ENCODE measurements at regions not wholly inside any gene's neighbourhood (a gene's known extent, or its start where the extent isn't known, plus 50 kb on each side); places are given as distances from the start of the nearest gene placed in this dataset.

- ATAC-seq (replicated peaks; ENCODE audit: extremely low read depth, poor library complexity, severe bottlenecking) (no peak), DNase-seq (ENCODE audit: low spot score in 2 of 2) (no peak)
- no peaks in the 10 kb centered on the region for H3K9me3 Mint-ChIP-seq
- H3K36me3 Mint-ChIP-seq (ENCODE audit: insufficient read depth): no peaks in the 10 kb centered on the region
- H3K27ac Mint-ChIP-seq (ENCODE audit: low read depth): no peak overlapping the region
- H3K27me3 Mint-ChIP-seq: no peaks in the 10 kb centered on the region
- H3K4me3 Mint-ChIP-seq: no peak overlapping the region
- H3K4me1 Mint-ChIP-seq: no peaks in the 10 kb centered on the region
These were observed 250.9 kb upstream of the FMN2 start for GRCh38 chr1:239840790-239841189.

GRCh38 chr1:239841631-239842030, 250.1 kb upstream of the FMN2 start:
- Mint-ChIP-seq H3K4me3 (no peak overlapping the region), H3K27ac (ENCODE audit: low read depth) (no peak overlapping the region), H3K36me3 (ENCODE audit: insufficient read depth) (no peaks in the 10 kb centered on the region), H3K4me1 (no peaks in the 10 kb centered on the region), H3K27me3 (no peaks in the 10 kb centered on the region), H3K9me3 (no peaks in the 10 kb centered on the region)
- ATAC-seq (replicated peaks; ENCODE audit: extremely low read depth, poor library complexity, severe bottlenecking) (no peak), DNase-seq (ENCODE audit: low spot score in 2 of 2) (no peak)

- Mint-ChIP-seq H3K9me3 (no peaks in the 10 kb centered on the region), H3K4me1 (no peaks in the 10 kb centered on the region), H3K27me3 (no peaks in the 10 kb centered on the region), H3K36me3 (ENCODE audit: insufficient read depth) (no peaks in the 10 kb centered on the region), H3K4me3 (no peak overlapping the region), H3K27ac (ENCODE audit: low read depth) (no peak overlapping the region)
- DNase-seq (ENCODE audit: low spot score in 2 of 2): no peak
- no peak for ATAC-seq (replicated peaks; ENCODE audit: extremely low read depth, poor library complexity, severe bottlenecking)
These were observed 248.1 kb upstream of the FMN2 start for GRCh38 chr1:239843541-239843940.

GRCh38 chr1:239844833-239845232, 246.8 kb upstream of the FMN2 start:
- H3K9me3 Mint-ChIP-seq: no peaks in the 10 kb centered on the region
- no peak overlapping the region for H3K27ac Mint-ChIP-seq (ENCODE audit: low read depth)
- ATAC-seq (replicated peaks; ENCODE audit: extremely low read depth, poor library complexity, severe bottlenecking) (no peak), DNase-seq (ENCODE audit: low spot score in 2 of 2) (no peak)
- no peak overlapping the region for H3K4me3 Mint-ChIP-seq
- H3K4me1 Mint-ChIP-seq: no peaks in the 10 kb centered on the region
- H3K27me3 Mint-ChIP-seq: no peaks in the 10 kb centered on the region
- H3K36me3 Mint-ChIP-seq (ENCODE audit: insufficient read depth): no peaks in the 10 kb centered on the region

- Mint-ChIP-seq H3K4me1 (no peaks in the 10 kb centered on the region), H3K9me3 (peaks cover 11% of the 10 kb centered on the region), H3K4me3 (no peak overlapping the region), H3K36me3 (ENCODE audit: insufficient read depth) (no peaks in the 10 kb centered on the region), H3K27me3 (no peaks in the 10 kb centered on the region), H3K27ac (ENCODE audit: low read depth) (no peak overlapping the region)
- DNase-seq (ENCODE audit: low spot score in 2 of 2): no peak
- ATAC-seq (replicated peaks; ENCODE audit: extremely low read depth, poor library complexity, severe bottlenecking): no peak
These were observed 236.8 kb upstream of the FMN2 start for GRCh38 chr1:239854922-239855321.

GRCh38 chr1:239856067-239856466, 235.6 kb upstream of the FMN2 start:
- no peak overlapping the region for H3K27ac Mint-ChIP-seq (ENCODE audit: low read depth)
- H3K36me3 Mint-ChIP-seq (ENCODE audit: insufficient read depth): no peaks in the 10 kb centered on the region
- H3K9me3 Mint-ChIP-seq: peaks cover 11% of the 10 kb centered on the region
- H3K27me3 Mint-ChIP-seq: no peaks in the 10 kb centered on the region
- H3K4me1 Mint-ChIP-seq: no peaks in the 10 kb centered on the region
- H3K4me3 Mint-ChIP-seq: no peak overlapping the region
- ATAC-seq (replicated peaks; ENCODE audit: extremely low read depth, poor library complexity, severe bottlenecking) (no peak), DNase-seq (ENCODE audit: low spot score in 2 of 2) (no peak)

- H3K9me3 Mint-ChIP-seq: peaks cover 11% of the 10 kb centered on the region
- DNase-seq (ENCODE audit: low spot score in 2 of 2) (no peak), ATAC-seq (replicated peaks; ENCODE audit: extremely low read depth, poor library complexity, severe bottlenecking) (no peak)
- no peaks in the 10 kb centered on the region for H3K27me3 Mint-ChIP-seq
- H3K4me1 Mint-ChIP-seq: no peaks in the 10 kb centered on the region
- H3K36me3 Mint-ChIP-seq (ENCODE audit: insufficient read depth): no peaks in the 10 kb centered on the region
- no peak overlapping the region for H3K4me3 Mint-ChIP-seq
- no peak overlapping the region for H3K27ac Mint-ChIP-seq (ENCODE audit: low read depth)
These were observed 234.8 kb upstream of the FMN2 start for GRCh38 chr1:239856924-239857323.

- ATAC-seq (replicated peaks; ENCODE audit: extremely low read depth, poor library complexity, severe bottlenecking) (no peak), DNase-seq (ENCODE audit: low spot score in 2 of 2) (no peak)
- Mint-ChIP-seq H3K27ac (ENCODE audit: low read depth) (no peak overlapping the region), H3K36me3 (ENCODE audit: insufficient read depth) (no peaks in the 10 kb centered on the region), H3K4me1 (no peaks in the 10 kb centered on the region), H3K4me3 (no peak overlapping the region), H3K9me3 (peaks cover 11% of the 10 kb centered on the region), H3K27me3 (no peaks in the 10 kb centered on the region)
These were observed 233.6 kb upstream of the FMN2 start for GRCh38 chr1:239858057-239858456.

- Mint-ChIP-seq H3K4me1 (no peaks in the 10 kb centered on the region), H3K27ac (ENCODE audit: low read depth) (no peak overlapping the region), H3K36me3 (ENCODE audit: insufficient read depth) (no peaks in the 10 kb centered on the region), H3K4me3 (no peak overlapping the region), H3K27me3 (no peaks in the 10 kb centered on the region), H3K9me3 (peaks cover 11% of the 10 kb centered on the region)
- ATAC-seq (replicated peaks; ENCODE audit: extremely low read depth, poor library complexity, severe bottlenecking) (no peak), DNase-seq (ENCODE audit: low spot score in 2 of 2) (no peak)
These were observed 233.2 kb upstream of the FMN2 start for GRCh38 chr1:239858529-239858928.

GRCh38 chr1:239861985-239862384, 229.7 kb upstream of the FMN2 start:
- no peak for DNase-seq (ENCODE audit: low spot score in 2 of 2)
- no peaks in the 10 kb centered on the region for H3K4me1 Mint-ChIP-seq
- no peaks in the 10 kb centered on the region for H3K9me3 Mint-ChIP-seq
- no peaks in the 10 kb centered on the region for H3K27me3 Mint-ChIP-seq
- no peak overlapping the region for H3K4me3 Mint-ChIP-seq
- no peak overlapping the region for H3K27ac Mint-ChIP-seq (ENCODE audit: low read depth)
- no peak for ATAC-seq (replicated peaks; ENCODE audit: extremely low read depth, poor library complexity, severe bottlenecking)
- H3K36me3 Mint-ChIP-seq (ENCODE audit: insufficient read depth): no peaks in the 10 kb centered on the region

GRCh38 chr1:239868058-239868832, 223.4 kb upstream of the FMN2 start:
- no peak overlapping the region for H3K27ac Mint-ChIP-seq (ENCODE audit: low read depth)

GRCh38 chr1:239870194-239870593, 221.5 kb upstream of the FMN2 start:
- no peak for ATAC-seq (replicated peaks; ENCODE audit: extremely low read depth, poor library complexity, severe bottlenecking)
- H3K4me3 Mint-ChIP-seq: no peak overlapping the region
- no peaks in the 10 kb centered on the region for H3K27me3 Mint-ChIP-seq
- no peak for DNase-seq (ENCODE audit: low spot score in 2 of 2)
- H3K27ac Mint-ChIP-seq (ENCODE audit: low read depth): no peak overlapping the region
- H3K4me1 Mint-ChIP-seq: peaks cover 5% of the 10 kb centered on the region
- no peaks in the 10 kb centered on the region for H3K36me3 Mint-ChIP-seq (ENCODE audit: insufficient read depth)
- no peaks in the 10 kb centered on the region for H3K9me3 Mint-ChIP-seq

More at GRCh38 chr1:239868058-239868832, 223.4 kb upstream of the FMN2 start:
- Mint-ChIP-seq H3K4me1 (peaks cover 5% of the 10 kb centered on the region), H3K27me3 (no peaks in the 10 kb centered on the region), H3K9me3 (no peaks in the 10 kb centered on the region), H3K4me3 (no peak overlapping the region), H3K36me3 (ENCODE audit: insufficient read depth) (no peaks in the 10 kb centered on the region)
- ATAC-seq (replicated peaks; ENCODE audit: extremely low read depth, poor library complexity, severe bottlenecking): no peak
- DNase-seq (ENCODE audit: low spot score in 2 of 2): no peak

GRCh38 chr1:239872626-239873025, 219.1 kb upstream of the FMN2 start:
- Mint-ChIP-seq H3K27me3 (no peaks in the 10 kb centered on the region), H3K36me3 (ENCODE audit: insufficient read depth) (no peaks in the 10 kb centered on the region), H3K4me3 (no peak overlapping the region), H3K9me3 (no peaks in the 10 kb centered on the region), H3K27ac (ENCODE audit: low read depth) (no peak overlapping the region), H3K4me1 (peaks cover 5% of the 10 kb centered on the region)
- DNase-seq (ENCODE audit: low spot score in 2 of 2): no peak
- no peak for ATAC-seq (replicated peaks; ENCODE audit: extremely low read depth, poor library complexity, severe bottlenecking)
